Keratinocyte (primary cell): ENCODE measurements at regions not wholly inside any gene's neighbourhood (a gene's known extent, or its start where the extent isn't known, plus 50 kb on each side); places are given as distances from the start of the nearest gene placed in this dataset.

Experiments
- DNase-seq: peaks from one replicate; pipeline ENCODE4 v3.0.0-alpha.2; 2011; ENCODE audit warnings: low read depth, missing footprints, low spot score
- FAIRE-seq: peaks from 2 replicates; lab custom pipeline; 2011; peaks lifted over from hg19 to GRCh38; lab: Jason Lieb, UNC
- H2AFZ ChIP-seq: 2 replicates; pipeline ENCODE4 v1.6.0; 2012; ENCODE audit warnings: low read length, control low read depth, inconsistent platforms; ENCODE audit not compliant: control insufficient read depth
- H3K27ac ChIP-seq: 2 replicates; pipeline ENCODE4 v1.5.1; 2011; ENCODE audit warnings: low read length; ENCODE audit not compliant: control insufficient read depth, insufficient read depth
- H3K27me3 ChIP-seq: 3 replicates; pipeline ENCODE4 v1.6.0; 2011; ENCODE audit warnings: low read length; ENCODE audit not compliant: control insufficient read depth, insufficient read depth; ENCODE audit errors: extremely low read depth
- H3K36me3 ChIP-seq, 2 experiments: 2 replicates in 1 of 2; 3 replicates in 1 of 2; pipeline ENCODE4 v1.5.1; 2011; ENCODE audit warnings: low read length in 2 of 2, mild to moderate bottlenecking in 1 of 2; ENCODE audit not compliant: control insufficient read depth in 2 of 2, insufficient read depth in 2 of 2; ENCODE audit errors: extremely low read depth in 1 of 2
- H3K4me1 ChIP-seq: 3 replicates; pipeline ENCODE4 v1.5.1; 2011; ENCODE audit warnings: low read length; ENCODE audit not compliant: control insufficient read depth, insufficient read depth; ENCODE audit errors: extremely low read depth
- H3K4me2 ChIP-seq: 3 replicates; pipeline ENCODE4 v1.6.0; 2011; ENCODE audit warnings: low read depth, low read length; ENCODE audit not compliant: control insufficient read depth, insufficient read depth; ENCODE audit errors: extremely low read depth
- H3K4me3 ChIP-seq, 3 experiments: fragments of 200-600 bp in 1 of 3; sonication (generic) in 1 of 3; 2 replicates in 2 of 3; 3 replicates in 1 of 3; pipeline ENCODE4 v1.5.1; 2011 to 2016; ENCODE audit warnings: low read length in 3 of 3, mild to moderate bottlenecking in 3 of 3, control low read depth in 2 of 3, inconsistent platforms in 1 of 3, low read depth in 1 of 3, mixed read lengths in 1 of 3, mixed run types in 1 of 3, moderate library complexity in 1 of 3; ENCODE audit not compliant: control insufficient read depth in 2 of 3, insufficient read depth in 2 of 3; ENCODE audit errors: extremely low read depth in 1 of 3
- H3K79me2 ChIP-seq: 2 replicates; pipeline ENCODE4 v1.6.0; 2012; ENCODE audit warnings: low read length; ENCODE audit not compliant: control insufficient read depth, insufficient read depth
- H3K9ac ChIP-seq: 3 replicates; pipeline ENCODE4 v1.6.0; 2011; ENCODE audit warnings: low read length; ENCODE audit not compliant: control insufficient read depth, insufficient read depth; ENCODE audit errors: extremely low read depth
- H3K9me1 ChIP-seq: 3 replicates; pipeline ENCODE4 v1.6.0; 2011; ENCODE audit warnings: low read length; ENCODE audit not compliant: control insufficient read depth, insufficient read depth; ENCODE audit errors: extremely low read depth
- H3K9me3 ChIP-seq: 2 replicates; pipeline ENCODE4 v1.5.1; 2012; ENCODE audit warnings: low read depth, low read length; ENCODE audit not compliant: control insufficient read depth
- H4K20me1 ChIP-seq: 3 replicates; pipeline ENCODE4 v1.6.0; 2011; ENCODE audit warnings: low read length; ENCODE audit not compliant: control insufficient read depth, insufficient read depth; ENCODE audit errors: extremely low read depth
- EZH2 ChIP-seq: IDR thresholded peaks from one replicate; pipeline ENCODE4 v1.6.1; 2012; ENCODE audit warnings: inconsistent platforms, mild to moderate bottlenecking, low read length, moderate library complexity
- dilution Hi-C: fragments of 300-500 bp; cut with MboI; formaldehyde crosslinking; loops from one replicate; pipeline ENCODE4 v1.7.0; 2020; ENCODE audit warnings: low sequenced_read_pairs; ENCODE audit not compliant: extremely low pct_ligation_motif_present
- TF ChIP-seq, protein P1 (sequence below), 3 experiments: IDR thresholded peaks in 1 of 3; conservative IDR thresholded peaks in 1 of 3; optimal IDR thresholded peaks in 1 of 3; 2 replicates in 2 of 3; 3 replicates in 1 of 3; pipeline versions ENCODE3 to v1.5.1; 2011; ENCODE audit warnings: low read length in 3 of 3, mild to moderate bottlenecking in 3 of 3, moderate library complexity in 2 of 3, control low read depth in 1 of 3, inconsistent platforms in 1 of 3; ENCODE audit not compliant: insufficient read depth in 2 of 3; ENCODE audit errors: extremely low read depth in 1 of 3

DNA sequence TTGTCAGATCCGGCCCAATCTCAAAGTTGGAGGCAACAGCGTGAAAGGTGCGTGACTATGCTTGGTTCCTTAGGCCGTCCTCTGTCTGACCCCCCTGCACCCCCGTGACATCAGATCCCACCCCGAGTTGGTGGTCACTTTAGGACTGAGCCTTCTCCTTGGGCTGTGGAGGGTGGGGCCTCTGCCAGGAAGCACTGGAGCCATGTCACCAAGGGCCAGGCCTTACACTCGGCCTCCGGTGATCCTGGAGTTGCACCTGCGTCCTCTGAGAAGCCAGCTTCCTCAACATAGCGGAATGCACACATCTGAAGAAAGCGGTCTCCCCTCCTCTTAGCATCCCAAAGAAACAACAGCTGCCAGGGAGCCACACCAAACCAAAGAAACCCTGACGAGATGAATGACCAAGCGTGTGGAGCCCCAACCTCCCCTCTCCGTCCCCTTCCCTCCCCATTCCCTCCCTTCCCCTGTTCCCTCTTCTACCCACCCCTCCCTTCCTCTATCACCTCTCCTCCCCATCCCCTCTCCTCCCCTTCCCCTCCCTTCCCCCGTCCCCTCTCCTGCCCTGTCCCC is 182.6 kb downstream of the TTLL2 start:
- Histone ChIP-seq H3K4me1 (no peaks in the 10 kb centered on the region), H3K36me3 (no peaks in the 10 kb centered on the region), H3K4me3 (no peak overlapping the region), H3K9me3 (peaks cover 6% of the 10 kb centered on the region), H3K79me2 (no peaks in the 10 kb centered on the region), H3K9me1 (no peaks in the 10 kb centered on the region), H3K4me2 (no peak overlapping the region), H2AFZ (no peak overlapping the region), H4K20me1 (no peaks in the 10 kb centered on the region), H3K9ac (no peak overlapping the region), H3K27me3 (no peaks in the 10 kb centered on the region), H3K27ac (no peak overlapping the region)
- no peak for DNase-seq
- dilution Hi-C loops: no loop called here
- no peak for FAIRE-seq
- TF ChIP-seq, protein P1, sequence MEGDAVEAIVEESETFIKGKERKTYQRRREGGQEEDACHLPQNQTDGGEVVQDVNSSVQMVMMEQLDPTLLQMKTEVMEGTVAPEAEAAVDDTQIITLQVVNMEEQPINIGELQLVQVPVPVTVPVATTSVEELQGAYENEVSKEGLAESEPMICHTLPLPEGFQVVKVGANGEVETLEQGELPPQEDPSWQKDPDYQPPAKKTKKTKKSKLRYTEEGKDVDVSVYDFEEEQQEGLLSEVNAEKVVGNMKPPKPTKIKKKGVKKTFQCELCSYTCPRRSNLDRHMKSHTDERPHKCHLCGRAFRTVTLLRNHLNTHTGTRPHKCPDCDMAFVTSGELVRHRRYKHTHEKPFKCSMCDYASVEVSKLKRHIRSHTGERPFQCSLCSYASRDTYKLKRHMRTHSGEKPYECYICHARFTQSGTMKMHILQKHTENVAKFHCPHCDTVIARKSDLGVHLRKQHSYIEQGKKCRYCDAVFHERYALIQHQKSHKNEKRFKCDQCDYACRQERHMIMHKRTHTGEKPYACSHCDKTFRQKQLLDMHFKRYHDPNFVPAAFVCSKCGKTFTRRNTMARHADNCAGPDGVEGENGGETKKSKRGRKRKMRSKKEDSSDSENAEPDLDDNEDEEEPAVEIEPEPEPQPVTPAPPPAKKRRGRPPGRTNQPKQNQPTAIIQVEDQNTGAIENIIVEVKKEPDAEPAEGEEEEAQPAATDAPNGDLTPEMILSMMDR (optimal IDR thresholded peaks at IDR 0.05 in 1 of 3, IDR thresholded peaks at IDR 0.05 in 1 of 3, conservative IDR thresholded peaks at IDR 0.05 in 1 of 3; ENCODE audit: extremely low read depth in 1 of 3, insufficient read depth in 2 of 3, low read length in 3 of 3): no peak
- TF ChIP-seq EZH2: no peak

DNA sequence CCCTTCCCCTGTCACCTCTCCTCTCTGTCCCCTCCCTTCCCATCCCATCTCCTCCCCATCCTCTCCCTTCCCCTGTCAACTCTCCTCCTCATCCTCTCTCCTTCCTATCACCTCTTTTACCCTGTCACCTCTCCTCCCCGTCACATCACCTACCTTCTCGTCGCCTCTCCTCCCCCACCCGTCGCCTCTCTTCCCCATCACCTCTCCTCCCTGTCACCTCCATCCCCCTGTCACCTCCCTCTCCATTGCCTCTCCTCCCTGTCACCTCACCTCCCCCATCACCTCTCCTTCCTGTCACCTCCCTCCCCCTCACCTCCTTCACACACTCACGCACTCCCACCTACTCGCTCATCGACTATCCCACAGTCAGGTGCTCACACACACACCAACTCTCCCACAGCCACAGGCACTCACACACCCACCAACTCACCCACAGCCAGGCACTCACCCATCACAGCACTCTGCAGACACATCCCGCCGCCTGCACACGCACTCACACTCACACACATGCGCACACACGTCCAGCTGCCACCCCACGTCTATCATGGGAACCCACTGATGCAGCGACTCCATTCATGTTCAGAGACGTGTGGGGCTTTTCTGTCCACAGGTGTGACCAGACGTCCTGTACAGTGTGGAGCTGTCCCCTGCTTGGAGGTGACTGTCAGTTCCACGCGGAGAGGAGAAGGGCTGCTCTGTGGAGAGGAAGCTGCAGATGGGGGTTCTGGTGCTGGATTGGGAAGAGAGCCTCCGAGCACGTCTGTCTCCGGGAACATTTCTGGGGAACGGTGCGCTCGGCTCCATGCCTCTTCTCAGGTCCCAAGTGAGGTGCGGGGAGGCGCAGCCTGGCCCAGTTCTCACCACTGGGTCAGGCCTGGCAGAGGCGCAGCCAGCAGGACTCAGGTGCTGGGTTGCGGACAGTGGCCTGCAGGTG is 184.3 kb downstream of the TTLL2 start:
- Histone ChIP-seq H3K79me2 (no peaks in the 10 kb centered on the region), H3K4me1 (no peaks in the 10 kb centered on the region), H3K9me3 (peaks cover 7% of the 10 kb centered on the region), H3K27me3 (no peaks in the 10 kb centered on the region), H3K27ac (no peak overlapping the region), H3K4me3 (no peak overlapping the region), H4K20me1 (no peaks in the 10 kb centered on the region), H3K9me1 (no peaks in the 10 kb centered on the region), H2AFZ (no peak overlapping the region), H3K9ac (no peak overlapping the region), H3K4me2 (no peak overlapping the region), H3K36me3 (no peaks in the 10 kb centered on the region)
- DNase-seq (no peak), FAIRE-seq (no peak)
- dilution Hi-C loops: no loop called here
- TF ChIP-seq, protein P1 (optimal IDR thresholded peaks at IDR 0.05 in 1 of 3, IDR thresholded peaks at IDR 0.05 in 1 of 3, conservative IDR thresholded peaks at IDR 0.05 in 1 of 3; ENCODE audit: extremely low read depth in 1 of 3, insufficient read depth in 2 of 3, low read length in 3 of 3): no peak
- TF ChIP-seq EZH2: no peak
